Daoy (cell line): ENCODE measurements at regions not wholly inside any gene's neighbourhood (a gene's known extent, or its start where the extent isn't known, plus 50 kb on each side); places are given as distances from the start of the nearest gene placed in this dataset.
A peak's percentile ranks its signal among the peaks of the same experiment; 100 is the strongest.

Experiments used
- DNase-seq: peaks from one replicate; pipeline ENCODE4 v3.0.0-alpha.2; 2015; ENCODE audit warnings: low read depth

DNA sequence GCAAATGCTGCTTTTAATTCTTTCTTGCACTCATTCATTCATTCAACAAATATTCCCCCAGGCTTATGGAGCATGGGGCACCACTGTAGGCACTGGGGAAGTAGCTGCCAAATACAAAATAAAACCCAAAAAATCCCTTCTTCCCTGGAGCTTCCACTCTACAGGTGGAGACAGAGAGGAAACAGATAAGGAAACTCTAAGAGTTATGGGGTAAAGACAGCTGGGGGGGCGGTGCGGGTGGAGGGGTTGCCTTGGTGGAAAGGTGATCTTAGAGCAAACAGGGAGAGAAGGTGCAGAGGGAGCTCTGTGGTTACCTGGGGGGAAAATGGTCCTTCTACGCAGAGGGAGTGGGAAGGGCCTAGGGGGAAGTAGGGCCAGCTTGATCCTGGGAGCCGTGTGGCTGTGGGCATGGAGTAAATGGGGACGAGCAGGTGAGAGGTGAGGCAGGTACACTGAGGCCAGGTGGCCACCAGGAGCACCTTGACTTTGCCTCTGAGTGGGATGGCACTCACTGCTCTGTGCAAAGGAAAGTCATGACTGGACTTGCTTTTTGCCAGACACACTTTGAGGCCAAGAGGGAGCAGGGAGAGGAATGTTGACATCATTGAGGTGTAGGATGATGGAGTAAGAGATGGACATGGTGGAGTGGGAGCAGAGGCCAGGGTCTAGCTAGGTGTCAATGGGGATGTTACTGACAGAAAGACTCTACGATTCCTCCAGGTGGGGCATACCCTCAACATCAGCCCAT is 152.0 kb downstream of the ETS2 start:
- DNase-seq = no peak

GRCh38 chr21:38956856-38957571 is 151.3 kb downstream of the ETS2 start:
- DNase-seq = no peak

DNA sequence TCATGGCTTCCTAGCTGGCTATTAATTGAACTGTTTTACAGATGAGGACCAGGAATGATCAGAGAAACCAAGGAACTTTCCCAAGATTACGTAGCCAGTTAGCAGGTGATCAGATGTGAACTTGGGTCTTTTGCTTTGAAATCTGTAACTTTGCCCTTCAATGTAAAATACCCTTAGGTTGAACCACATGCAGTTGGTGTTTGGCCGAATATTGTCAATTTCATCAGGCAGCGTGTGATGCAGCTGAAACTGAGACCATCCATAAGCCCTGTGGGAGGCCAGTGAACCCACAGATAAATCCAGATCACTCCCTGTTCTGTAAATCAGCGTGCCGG is 150.8 kb downstream of the ETS2 start:
- no peak for DNase-seq

GRCh38 chr21:38956007-38956406 is 150.3 kb downstream of the ETS2 start:
- no peak for DNase-seq

DNA sequence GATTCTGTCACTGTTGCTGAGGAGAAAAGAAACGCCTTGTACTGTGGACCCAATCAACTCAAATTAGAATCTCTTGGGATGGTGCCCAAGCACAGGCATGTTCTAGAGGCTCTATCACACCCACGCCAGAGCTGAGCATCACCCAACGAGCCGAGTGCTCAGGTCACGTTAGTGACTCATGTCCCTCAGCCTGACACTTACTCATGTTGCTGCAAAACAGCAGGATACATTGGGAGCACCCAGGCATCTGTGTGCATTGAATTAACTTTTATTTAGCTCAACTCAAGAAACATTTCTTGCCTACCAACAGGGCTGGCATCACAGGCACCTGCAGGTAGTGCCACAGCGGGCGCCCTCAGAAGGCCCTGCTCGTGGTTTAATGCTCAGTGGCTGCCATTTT is 149.8 kb downstream of the ETS2 start:
- DNase-seq = peak; percentile 71

- DNase-seq = no peak
Measured at GRCh38 chr21:38954588-38955004, 148.9 kb downstream of the ETS2 start.

GRCh38 chr21:38953516-38953915 is 147.8 kb downstream of the ETS2 start:
- no peak for DNase-seq

DNA sequence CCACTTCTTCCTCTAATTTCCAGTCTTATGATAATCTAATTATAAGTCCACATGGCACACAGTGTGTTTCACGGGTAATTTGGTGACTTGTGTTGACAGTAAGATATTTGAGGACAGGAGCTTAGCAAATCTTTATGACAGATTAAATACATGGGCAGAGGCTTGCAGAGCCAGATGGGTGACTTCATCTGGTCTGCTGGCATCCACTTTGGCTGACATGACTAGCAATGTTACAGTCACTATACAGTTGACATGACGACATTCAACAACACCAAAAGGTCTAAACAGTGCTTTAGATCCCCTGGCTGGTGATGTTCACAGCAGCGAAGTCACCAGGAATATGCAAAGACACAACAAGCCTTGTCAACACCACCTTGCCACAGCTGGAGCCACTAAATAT is 147.2 kb downstream of the ETS2 start:
- DNase-seq = no peak

GRCh38 chr21:38951095-38951730 is 145.5 kb downstream of the ETS2 start:
- DNase-seq = no peak

- DNase-seq = no peak
Measured at GRCh38 chr21:38950435-38951094, 144.8 kb downstream of the ETS2 start.

DNA sequence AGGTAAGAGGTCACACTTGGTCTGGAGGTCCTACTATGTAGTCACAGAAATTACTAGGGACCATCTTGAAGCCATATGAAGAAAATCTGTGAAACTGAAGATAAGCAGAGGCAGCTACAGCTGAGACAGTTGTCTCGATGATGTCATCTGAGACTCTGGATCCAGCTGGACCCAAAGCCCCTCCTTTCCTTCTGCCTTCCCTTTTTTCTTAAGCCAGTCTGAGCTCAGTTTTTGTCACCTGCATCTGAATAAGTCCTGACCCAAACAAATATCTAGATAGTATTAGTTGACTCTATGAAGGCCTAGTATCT is 143.3 kb downstream of the ETS2 start:
- no peak for DNase-seq

DNA sequence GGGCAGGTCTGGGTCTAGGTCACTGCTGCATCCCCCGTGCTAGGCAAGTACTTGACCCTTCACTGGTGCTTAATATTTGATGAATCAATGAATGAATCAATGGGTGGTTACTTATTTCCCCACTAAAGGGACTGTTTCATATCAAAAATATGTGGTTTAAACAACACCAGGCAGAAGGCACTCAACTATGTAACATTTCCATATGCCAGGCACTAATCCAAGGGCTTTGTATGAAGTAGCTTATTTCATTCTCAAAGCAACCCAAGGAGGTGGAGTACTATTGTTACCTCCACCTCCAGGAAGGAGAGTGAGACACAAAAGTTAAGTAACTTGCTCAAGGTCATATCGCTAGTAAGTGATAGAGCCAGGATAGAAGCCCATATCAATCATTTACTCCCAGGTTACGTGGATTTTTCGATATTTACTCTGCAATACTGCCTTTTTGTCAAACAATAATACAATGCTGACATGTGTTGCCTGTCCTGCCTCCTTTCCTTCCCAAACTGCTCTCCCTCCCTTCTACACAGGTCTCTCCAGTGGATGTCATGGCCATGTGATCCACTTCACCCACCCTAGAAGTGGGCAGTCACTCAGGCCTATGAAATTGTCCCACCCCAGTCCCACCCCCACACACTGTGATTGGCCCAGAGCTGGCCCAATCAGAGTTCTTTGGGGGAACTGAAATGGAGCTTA is 142.8 kb downstream of the ETS2 start:
- no peak for DNase-seq

DNA sequence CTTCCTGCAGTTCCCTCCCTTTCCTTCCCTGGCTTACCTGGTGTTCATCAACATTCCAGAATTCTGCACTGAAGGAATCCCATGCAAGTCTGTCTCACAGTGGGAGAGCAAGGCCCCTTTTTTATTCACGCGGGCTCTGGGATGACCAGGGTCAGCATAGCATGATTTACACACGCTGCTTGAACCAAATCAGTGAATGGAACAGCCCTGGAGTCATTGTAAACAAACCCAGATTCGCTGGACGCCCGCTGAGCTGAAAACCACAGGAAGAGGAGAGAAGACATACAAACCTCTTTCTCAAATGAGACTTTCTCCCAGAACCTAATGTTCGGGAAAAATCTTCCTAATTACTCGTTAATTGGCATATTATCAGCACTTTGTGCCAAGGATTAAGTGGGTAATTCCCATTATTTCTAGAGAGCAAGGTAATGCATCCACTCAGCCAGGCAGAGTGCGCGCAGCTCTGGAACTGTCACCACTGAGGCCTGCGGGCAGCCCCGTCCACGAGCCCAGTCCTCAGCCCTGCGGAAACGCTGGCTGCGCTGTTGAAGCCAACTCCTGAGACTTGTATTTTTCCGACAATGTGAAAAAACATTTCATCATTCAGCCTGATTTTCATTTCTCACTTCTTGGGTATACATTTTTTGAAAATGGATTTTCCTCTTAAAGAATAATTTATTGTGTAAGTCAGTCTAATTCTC is 140.0 kb downstream of the ETS2 start:
- peak; percentile 27 for DNase-seq

GRCh38 chr21:38944903-38945302 is 139.2 kb downstream of the ETS2 start:
- DNase-seq = no peak

- no peak for DNase-seq
Measured at GRCh38 chr21:38944402-38944801, 138.7 kb downstream of the ETS2 start.

GRCh38 chr21:38942748-38943211 is 137.1 kb downstream of the ETS2 start:
- no peak for DNase-seq

GRCh38 chr21:38938769-38939168 is 133.0 kb downstream of the ETS2 start:
- DNase-seq = no peak

DNA sequence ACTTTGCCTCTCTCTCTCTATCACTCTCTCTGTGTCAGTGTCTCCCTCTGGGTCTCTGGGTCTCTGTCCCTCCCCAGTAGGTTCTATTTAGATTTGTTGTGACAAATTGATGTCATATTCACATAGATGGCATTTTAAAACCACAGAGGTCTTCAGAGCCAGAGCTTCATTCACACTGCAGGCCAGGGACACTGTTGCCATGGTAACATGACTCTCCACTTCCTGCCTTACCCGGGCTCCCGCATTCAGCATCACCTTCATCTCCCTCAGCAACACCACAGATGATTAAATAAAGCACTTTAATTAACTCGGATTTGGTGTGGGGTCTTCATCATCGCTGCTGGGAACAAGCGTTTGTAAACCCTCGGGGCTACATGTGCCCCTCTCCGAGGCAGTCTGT is 132.6 kb downstream of the ETS2 start:
- peak; percentile 49 for DNase-seq

- no peak for DNase-seq
Measured at GRCh38 chr21:38937844-38938243, 132.1 kb downstream of the ETS2 start.

DNA sequence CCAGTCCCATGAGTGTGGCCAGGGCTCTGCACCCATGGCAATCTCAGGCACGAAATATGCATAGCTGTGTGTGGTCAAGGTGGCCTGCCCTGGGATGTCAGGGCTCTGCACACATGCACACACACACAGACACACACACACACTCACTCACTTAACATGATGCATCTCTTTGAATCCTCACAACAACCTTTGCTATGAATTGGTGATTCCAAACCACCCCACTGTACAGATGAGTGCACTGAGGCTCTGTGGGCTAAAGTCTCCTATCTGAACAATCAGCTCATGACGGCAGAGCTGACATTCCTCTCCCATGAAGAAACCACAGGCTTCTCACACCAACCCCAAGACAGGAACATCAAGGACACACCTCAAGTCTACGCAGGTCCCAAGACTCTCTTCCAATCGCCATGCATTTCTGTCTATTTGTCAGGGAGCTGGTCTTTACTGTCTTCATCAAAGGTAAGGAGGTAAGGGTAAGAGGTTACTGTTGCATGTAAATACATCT is 131.6 kb downstream of the ETS2 start:
- no peak for DNase-seq

GRCh38 chr21:38936240-38936639 is 130.5 kb downstream of the ETS2 start:
- no peak for DNase-seq
